ENCODE measurements at regions not wholly inside any gene's neighbourhood (a gene's known extent, or its start where the extent isn't known, plus 50 kb on each side); places are given as distances from the start of the nearest gene placed in this dataset.

DNA sequence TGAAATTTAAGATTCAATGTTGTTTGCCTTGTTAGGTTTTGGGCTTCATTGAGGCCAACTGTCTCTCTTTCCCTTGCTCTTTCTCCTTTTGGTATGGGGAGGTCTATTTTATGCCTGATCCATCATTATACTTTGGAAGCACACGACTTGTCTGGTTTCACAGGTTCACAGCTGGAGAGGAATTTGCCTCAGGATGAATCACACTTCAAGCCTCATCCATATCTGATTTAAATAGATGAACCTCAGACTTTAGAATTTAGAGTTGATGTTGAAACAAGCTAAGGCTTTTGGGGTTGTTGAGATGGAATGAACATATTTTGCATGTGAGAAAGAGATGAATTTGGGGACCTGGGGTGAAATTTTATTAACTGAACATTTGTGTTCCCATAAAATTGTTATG is 150.5 kb upstream of the IGFBP3 start:
- H3K4me3 ChIP-seq (ENCODE audit: control extremely low read depth in 1 of 5, extremely low read depth in 1 of 5, insufficient read depth in 1 of 5, low read depth in 2 of 5, low read length in 4 of 5), result no peak overlapping the region
- H3K4me1 Mint-ChIP-seq, result no peaks in the 10 kb centered on the region
- no peaks in the 10 kb centered on the region for H3K79me2 ChIP-seq (ENCODE audit: control insufficient read depth, insufficient read depth, low read length)
- CTCF ChIA-PET, result no interaction called here
- H3K27me3 ChIP-seq (replicated peaks in 1 of 4; ENCODE audit: control extremely low read depth in 1 of 4, control insufficient read depth in 3 of 4, insufficient read depth in 4 of 4, low read length in 3 of 4), result no peaks in the 10 kb centered on the region
- H3K4me1 ChIP-seq (ENCODE audit: control insufficient read depth in 2 of 2, insufficient read depth in 2 of 2, low read length in 2 of 2), result no peaks in the 10 kb centered on the region
- no peak overlapping the region for H3K4me2 ChIP-seq (replicated peaks; ENCODE audit: low read depth, low read length, poor library complexity, severe bottlenecking)
- POLR2A ChIA-PET, result no interaction called here
- H3K27me3 Mint-ChIP-seq, result peaks cover 3% of the 10 kb centered on the region
- no peak for ATAC-seq (ENCODE audit: low read depth)
- no peak overlapping the region for H2AFZ ChIP-seq (ENCODE audit: insufficient read depth, low read depth, low read length, poor library complexity, severe bottlenecking)
- no peak overlapping the region for H3K4me3 Mint-ChIP-seq
- no peaks in the 10 kb centered on the region for H3K9me3 Mint-ChIP-seq (ENCODE audit: insufficient read depth)
- no peak overlapping the region for H3K27ac ChIP-seq (ENCODE audit: low read length in 2 of 2)
- H3K9me3 ChIP-seq (ENCODE audit: control extremely low read depth in 1 of 3, control insufficient read depth in 2 of 3, insufficient read depth in 1 of 3, low read length in 2 of 3), result no peaks in the 10 kb centered on the region
- TF ChIP-seq EZH2 (IDR thresholded peaks at IDR 0.05; ENCODE audit: borderline replicate concordance, insufficient read depth, low read depth, low read length, poor library complexity, severe bottlenecking), result no peak
- TF ChIP-seq, protein P1, sequence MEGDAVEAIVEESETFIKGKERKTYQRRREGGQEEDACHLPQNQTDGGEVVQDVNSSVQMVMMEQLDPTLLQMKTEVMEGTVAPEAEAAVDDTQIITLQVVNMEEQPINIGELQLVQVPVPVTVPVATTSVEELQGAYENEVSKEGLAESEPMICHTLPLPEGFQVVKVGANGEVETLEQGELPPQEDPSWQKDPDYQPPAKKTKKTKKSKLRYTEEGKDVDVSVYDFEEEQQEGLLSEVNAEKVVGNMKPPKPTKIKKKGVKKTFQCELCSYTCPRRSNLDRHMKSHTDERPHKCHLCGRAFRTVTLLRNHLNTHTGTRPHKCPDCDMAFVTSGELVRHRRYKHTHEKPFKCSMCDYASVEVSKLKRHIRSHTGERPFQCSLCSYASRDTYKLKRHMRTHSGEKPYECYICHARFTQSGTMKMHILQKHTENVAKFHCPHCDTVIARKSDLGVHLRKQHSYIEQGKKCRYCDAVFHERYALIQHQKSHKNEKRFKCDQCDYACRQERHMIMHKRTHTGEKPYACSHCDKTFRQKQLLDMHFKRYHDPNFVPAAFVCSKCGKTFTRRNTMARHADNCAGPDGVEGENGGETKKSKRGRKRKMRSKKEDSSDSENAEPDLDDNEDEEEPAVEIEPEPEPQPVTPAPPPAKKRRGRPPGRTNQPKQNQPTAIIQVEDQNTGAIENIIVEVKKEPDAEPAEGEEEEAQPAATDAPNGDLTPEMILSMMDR (IDR thresholded peaks at IDR 0.05), result no peak
- no peaks in the 10 kb centered on the region for H4K20me1 ChIP-seq (ENCODE audit: control insufficient read depth, insufficient read depth, low read length, poor library complexity, severe bottlenecking)
- WGBS (ENCODE audit: insufficient coverage), result no CpG with 5 or more reads among the region's 1 CpG
- DNase-seq, result no peak
- no peak overlapping the region for H3K27ac Mint-ChIP-seq
- no peak overlapping the region for H3K9ac ChIP-seq (ENCODE audit: low read length)
- H3K36me3 ChIP-seq (replicated peaks in 1 of 2; ENCODE audit: control extremely low read depth in 1 of 2, control insufficient read depth in 1 of 2, extremely low read depth in 1 of 2, insufficient read depth in 2 of 2, low read length in 1 of 2), result no peaks in the 10 kb centered on the region
- intact Hi-C loops (cut with micrococcal nuclease), result no loop called here

DNA sequence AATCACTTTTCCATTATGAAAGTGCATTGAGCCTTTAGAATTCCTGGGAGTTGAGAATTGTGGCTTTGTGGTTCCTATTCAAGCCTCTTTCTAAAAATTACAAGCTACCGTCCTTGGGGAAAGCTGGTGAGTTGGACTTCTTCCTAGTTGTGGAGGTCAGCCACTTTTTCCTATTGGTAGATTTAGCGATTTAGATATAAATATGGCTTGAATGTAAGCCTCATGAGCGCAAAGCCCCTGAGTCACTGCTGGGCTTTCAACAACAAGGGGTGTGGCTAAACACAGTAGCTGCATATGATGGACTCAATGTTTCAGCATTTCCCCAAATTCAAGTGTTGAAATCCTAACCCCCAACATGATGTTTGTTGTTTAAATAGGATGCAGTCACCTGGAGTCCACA is 150.0 kb upstream of the IGFBP3 start:
- CTCF ChIA-PET, result no interaction called here
- Histone ChIP-seq H3K4me1 (ENCODE audit: control insufficient read depth in 2 of 2, insufficient read depth in 2 of 2, low read length in 2 of 2) (no peaks in the 10 kb centered on the region), H3K27ac (ENCODE audit: low read length in 2 of 2) (no peak overlapping the region), H3K9me3 (ENCODE audit: control extremely low read depth in 1 of 3, control insufficient read depth in 2 of 3, insufficient read depth in 1 of 3, low read length in 2 of 3) (no peaks in the 10 kb centered on the region), H3K27me3 (replicated peaks in 1 of 4; ENCODE audit: control extremely low read depth in 1 of 4, control insufficient read depth in 3 of 4, insufficient read depth in 4 of 4, low read length in 3 of 4) (no peaks in the 10 kb centered on the region), H3K4me3 (ENCODE audit: control extremely low read depth in 1 of 5, extremely low read depth in 1 of 5, insufficient read depth in 1 of 5, low read depth in 2 of 5, low read length in 4 of 5) (no peak overlapping the region), H3K79me2 (ENCODE audit: control insufficient read depth, insufficient read depth, low read length) (no peaks in the 10 kb centered on the region), H3K9ac (ENCODE audit: low read length) (no peak overlapping the region), H3K36me3 (replicated peaks in 1 of 2; ENCODE audit: control extremely low read depth in 1 of 2, control insufficient read depth in 1 of 2, extremely low read depth in 1 of 2, insufficient read depth in 2 of 2, low read length in 1 of 2) (no peaks in the 10 kb centered on the region), H2AFZ (ENCODE audit: insufficient read depth, low read depth, low read length, poor library complexity, severe bottlenecking) (no peak overlapping the region), H3K4me2 (replicated peaks; ENCODE audit: low read depth, low read length, poor library complexity, severe bottlenecking) (no peak overlapping the region), H4K20me1 (ENCODE audit: control insufficient read depth, insufficient read depth, low read length, poor library complexity, severe bottlenecking) (no peaks in the 10 kb centered on the region)
- Mint-ChIP-seq H3K27ac (no peak overlapping the region), H3K4me3 (no peak overlapping the region), H3K9me3 (ENCODE audit: insufficient read depth) (no peaks in the 10 kb centered on the region), H3K4me1 (no peaks in the 10 kb centered on the region), H3K27me3 (peaks cover 3% of the 10 kb centered on the region)
- WGBS (ENCODE audit: insufficient coverage), result 85% methylated on average over 2 of the region's 3 CpGs
- POLR2A ChIA-PET, result no interaction called here
- intact Hi-C loops (cut with micrococcal nuclease), result no loop called here
- DNase-seq (no peak), ATAC-seq (ENCODE audit: low read depth) (no peak)
- no peak for TF ChIP-seq EZH2 (IDR thresholded peaks at IDR 0.05; ENCODE audit: borderline replicate concordance, insufficient read depth, low read depth, low read length, poor library complexity, severe bottlenecking)
- TF ChIP-seq, protein P1 (IDR thresholded peaks at IDR 0.05), result no peak
